Ishikawa (cell line): ENCODE measurements at regions not wholly inside any gene's neighbourhood (a gene's known extent, or its start where the extent isn't known, plus 50 kb on each side); places are given as distances from the start of the nearest gene placed in this dataset.

Source experiments
- RAD21 ChIP-seq: IDR thresholded peaks from 2 replicates; pipeline ENCODE4 v1.6.1; 2012; ENCODE audit warnings: low read depth
- TAF1 ChIP-seq: IDR thresholded peaks from 2 replicates; pipeline ENCODE4 v1.6.1; 2012; ENCODE audit warnings: low read depth, mild to moderate bottlenecking

DNA sequence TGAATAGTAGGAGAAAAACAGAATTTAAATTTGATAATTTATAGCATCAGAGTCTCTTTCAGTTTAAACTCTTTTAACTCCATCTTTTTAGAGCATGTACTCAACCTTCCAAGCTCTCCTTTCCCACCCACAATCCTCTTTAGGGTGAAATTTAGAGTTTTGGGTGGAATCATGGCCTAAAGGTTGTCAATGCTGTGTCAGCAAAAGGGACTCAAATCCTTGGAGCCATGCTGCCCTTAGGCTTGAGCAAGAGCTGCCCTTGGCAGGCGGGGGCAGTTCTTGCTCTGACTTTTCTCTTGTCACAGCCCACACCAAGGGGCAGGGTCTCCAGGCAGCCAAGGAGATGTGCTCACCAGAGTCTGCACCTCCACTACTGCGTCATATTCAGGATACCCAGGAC is 102.4 kb downstream of the MTX3 start:
- TF ChIP-seq RAD21 (no peak), TAF1 (no peak)
